LoVo (cell line): ENCODE measurements at regions not wholly inside any gene's neighbourhood (a gene's known extent, or its start where the extent isn't known, plus 50 kb on each side); places are given as distances from the start of the nearest gene placed in this dataset.

Source experiments
- DNase-seq: peaks from one replicate; pipeline ENCODE4 v3.0.0-alpha.2; 2016; ENCODE audit warnings: low spot score

- DNase-seq = no peak
These were observed 56.0 kb upstream of the POU3F1 start for GRCh38 chr1:38102636-38103035.

- DNase-seq = no peak
These were observed 54.6 kb upstream of the POU3F1 start for GRCh38 chr1:38101037-38101785.

- DNase-seq = no peak
These were observed 51.7 kb upstream of the POU3F1 start for GRCh38 chr1:38098101-38098847.

- DNase-seq = no peak
These were observed 50.8 kb upstream of the POU3F1 start for GRCh38 chr1:38097284-38097898.
